ENCODE measurements at regions not wholly inside any gene's neighbourhood (a gene's known extent, or its start where the extent isn't known, plus 50 kb on each side); places are given as distances from the start of the nearest gene placed in this dataset.

GRCh38 chr10:57351076-57351475 is 916.6 kb downstream of the IPMK start:
- POLR2A ChIA-PET: no interaction called here
- intact Hi-C loops (cut with micrococcal nuclease; ENCODE audit: unreplicated experiment) (no loop called here), in situ Hi-C loops (cut with MboI) (no loop called here)
- H3K9ac ChIP-seq (ENCODE audit: control insufficient read depth, insufficient read depth, low read length): no peak overlapping the region
- no peaks in the 10 kb centered on the region for H3K4me1 ChIP-seq (ENCODE audit: control insufficient read depth, insufficient read depth, low read length)
- DNase-seq (ENCODE audit: low read depth, low spot score) (no peak), ATAC-seq (no peak), FAIRE-seq (no peak)
- no peaks in the 10 kb centered on the region for H3K79me2 ChIP-seq (ENCODE audit: control insufficient read depth, insufficient read depth, low read length)
- H3K36me3 ChIP-seq (ENCODE audit: control insufficient read depth in 2 of 2, insufficient read depth in 2 of 2, low read length in 1 of 2): no peaks in the 10 kb centered on the region
- no TSS peak for BruUV-seq (replicated peaks)
- H3K4me3 ChIP-seq: no peak overlapping the region
- SMC1A ChIA-PET (ENCODE audit: uncharacterized antibody, unreplicated experiment): no interaction called here
- RAD21 ChIA-PET (ENCODE audit: unreplicated experiment): no interaction called here
- WGBS (ENCODE audit: insufficient coverage, insufficient replicate concordance, low lambda C conversion rate, missing lambda C conversion rate): 6% methylated on average over 2 of the region's 2 CpGs
- CTCF ChIA-PET: no interaction called here
- no peak overlapping the region for H3K27ac ChIP-seq (ENCODE audit: control insufficient read depth, insufficient read depth)
- H3K9me3 ChIP-seq (replicated peaks; ENCODE audit: control insufficient read depth, insufficient read depth, low read length): no peaks in the 10 kb centered on the region
- no peaks in the 10 kb centered on the region for H3K27me3 ChIP-seq (replicated peaks in 1 of 2; ENCODE audit: control insufficient read depth in 2 of 2, insufficient read depth in 2 of 2, low read length in 1 of 2)
- H4K20me1 ChIP-seq (ENCODE audit: control insufficient read depth, insufficient read depth): no peaks in the 10 kb centered on the region
- H3K4me2 ChIP-seq (ENCODE audit: control insufficient read depth, insufficient read depth): no peak overlapping the region
- no peak overlapping the region for H2AFZ ChIP-seq (ENCODE audit: control insufficient read depth, low read depth, low read length)
- TF ChIP-seq MTA3 (IDR thresholded peaks at IDR 0.05; ENCODE audit: borderline replicate concordance, low read length): no peak
- no peak for TF ChIP-seq BCLAF1 (IDR thresholded peaks at IDR 0.05)
- no peak for TF ChIP-seq NFIC (IDR thresholded peaks at IDR 0.05; ENCODE audit: low read depth, low read length)
- TF ChIP-seq GATAD2B (conservative IDR thresholded peaks at IDR 0.05; ENCODE audit: low read depth): no peak
- no peak for TF ChIP-seq HDAC6 (IDR thresholded peaks at IDR 0.05; ENCODE audit: unreplicated experiment)
- no peak for TF ChIP-seq NKRF (conservative IDR thresholded peaks at IDR 0.05)
- TF ChIP-seq E4F1 (IDR thresholded peaks at IDR 0.05; ENCODE audit: borderline replicate concordance, partially characterized antibody): no peak
- no peak for TF ChIP-seq PBX3 (IDR thresholded peaks at IDR 0.05; ENCODE audit: insufficient replicate concordance, low read depth, low read length)
- TF ChIP-seq KAT2A (conservative IDR thresholded peaks at IDR 0.05; ENCODE audit: control insufficient read depth, low read depth, low read length): no peak
- TF ChIP-seq SUZ12 (IDR thresholded peaks at IDR 0.05; ENCODE audit: unreplicated experiment): no peak
- TF ChIP-seq YY1 (IDR thresholded peaks at IDR 0.05; ENCODE audit: low read depth, low read length): no peak
- TF ChIP-seq ETV6 (conservative IDR thresholded peaks at IDR 0.05 in 1 of 2, IDR thresholded peaks at IDR 0.05 in 1 of 2; ENCODE audit: borderline replicate concordance in 1 of 2, low read depth in 1 of 2): no peak

Measured in GM12878 (cell line).